IPS-18a (cell line): ENCODE measurements at regions not wholly inside any gene's neighbourhood (a gene's known extent, or its start where the extent isn't known, plus 50 kb on each side); places are given as distances from the start of the nearest gene placed in this dataset.

Experiments
- H3K27ac ChIP-seq: one replicate; pipeline ENCODE4 v1.5.1; 2013; ENCODE audit warnings: low read length
- H3K27me3 ChIP-seq: one replicate; pipeline ENCODE4 v1.6.1; 2013; ENCODE audit warnings: mild to moderate bottlenecking, low read length; ENCODE audit not compliant: control insufficient read depth, insufficient read depth
- H3K36me3 ChIP-seq: one replicate; pipeline ENCODE4 v1.6.1; 2013; ENCODE audit warnings: low read depth, low read length; ENCODE audit not compliant: control insufficient read depth
- H3K4me1 ChIP-seq: one replicate; pipeline ENCODE4 v1.6.1; 2013; ENCODE audit warnings: low read depth, low read length; ENCODE audit not compliant: control insufficient read depth
- H3K4me3 ChIP-seq: one replicate; pipeline ENCODE4 v1.5.1; 2013; ENCODE audit warnings: low read length
- H3K9ac ChIP-seq: one replicate; pipeline ENCODE4 v1.6.1; 2013; ENCODE audit warnings: mild to moderate bottlenecking, low read length, moderate library complexity
- H3K9me3 ChIP-seq: one replicate; pipeline ENCODE4 v1.6.1; 2013; ENCODE audit warnings: low read depth, low read length; ENCODE audit not compliant: control insufficient read depth

GRCh38 chrX:13110433-13111324 is 66.3 kb upstream of the FAM9C start:
- H3K27ac ChIP-seq, result no peak overlapping the region
- H3K27me3 ChIP-seq, result no peaks in the 10 kb centered on the region
- H3K9me3 ChIP-seq, result no peaks in the 10 kb centered on the region
- H3K9ac ChIP-seq, result no peak overlapping the region
- no peaks in the 10 kb centered on the region for H3K4me1 ChIP-seq
- H3K36me3 ChIP-seq, result no peaks in the 10 kb centered on the region
- H3K4me3 ChIP-seq, result no peak overlapping the region

GRCh38 chrX:13109817-13110216 is 65.4 kb upstream of the FAM9C start:
- Histone ChIP-seq H3K9ac (no peak overlapping the region), H3K27ac (no peak overlapping the region), H3K36me3 (no peaks in the 10 kb centered on the region), H3K4me3 (no peak overlapping the region), H3K4me1 (no peaks in the 10 kb centered on the region), H3K9me3 (no peaks in the 10 kb centered on the region), H3K27me3 (no peaks in the 10 kb centered on the region)

DNA sequence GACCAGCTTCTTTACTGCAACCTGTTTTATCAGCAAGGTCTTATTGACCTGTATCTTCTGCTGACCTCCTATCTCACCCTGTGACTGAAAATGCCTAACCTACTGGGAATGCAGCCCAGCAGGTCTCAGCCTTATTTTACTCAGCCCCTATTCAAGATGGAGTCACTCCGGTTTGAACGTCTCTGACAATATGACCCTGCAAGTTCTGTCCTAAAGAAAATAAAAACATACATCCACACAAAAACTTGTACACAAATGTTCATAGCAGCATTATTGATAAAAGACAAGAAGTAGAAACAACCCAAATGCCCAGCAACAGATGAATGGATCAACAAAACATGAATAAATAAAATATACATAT is 59.5 kb upstream of the FAM9C start:
- Histone ChIP-seq H3K9ac (no peak overlapping the region), H3K4me3 (no peak overlapping the region)

GRCh38 chrX:13103188-13103913 is 58.9 kb upstream of the FAM9C start:
- Histone ChIP-seq H3K27me3 (no peaks in the 10 kb centered on the region), H3K4me1 (no peaks in the 10 kb centered on the region), H3K9ac (no peak overlapping the region), H3K36me3 (no peaks in the 10 kb centered on the region), H3K4me3 (no peak overlapping the region), H3K27ac (no peak overlapping the region), H3K9me3 (no peaks in the 10 kb centered on the region)

More for the DNA sequence above, 59.5 kb upstream of the FAM9C start:
- H3K27me3 ChIP-seq, result no peaks in the 10 kb centered on the region
- no peaks in the 10 kb centered on the region for H3K36me3 ChIP-seq
- H3K27ac ChIP-seq, result no peak overlapping the region
- H3K4me1 ChIP-seq, result no peaks in the 10 kb centered on the region
- no peaks in the 10 kb centered on the region for H3K9me3 ChIP-seq

DNA sequence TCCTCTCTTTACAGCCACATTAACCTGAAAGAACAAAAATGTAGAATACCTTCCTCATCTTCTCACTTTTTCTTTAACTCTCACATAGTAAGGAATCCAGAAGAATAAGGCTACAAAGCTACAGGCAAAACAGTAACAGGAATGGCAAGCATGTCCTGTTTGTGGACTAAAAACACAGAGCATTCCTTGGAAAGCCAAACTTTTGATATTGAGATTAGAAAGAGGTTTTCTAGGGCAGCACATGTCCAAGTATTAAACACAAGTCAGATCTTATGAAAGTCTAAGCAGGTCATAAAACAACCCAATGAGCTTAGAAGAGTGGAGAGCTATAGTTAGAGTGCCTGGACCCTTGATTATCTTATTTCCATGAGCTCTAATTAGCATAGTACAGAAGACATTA is 58.2 kb upstream of the FAM9C start:
- Histone ChIP-seq H3K4me1 (no peaks in the 10 kb centered on the region), H3K27ac (no peak overlapping the region), H3K4me3 (no peak overlapping the region)

GRCh38 chrX:13101441-13102139 is 57.2 kb upstream of the FAM9C start:
- no peak overlapping the region for H3K9ac ChIP-seq
- no peaks in the 10 kb centered on the region for H3K36me3 ChIP-seq
- no peak overlapping the region for H3K4me3 ChIP-seq
- no peaks in the 10 kb centered on the region for H3K27me3 ChIP-seq
- H3K27ac ChIP-seq, result no peak overlapping the region
- no peaks in the 10 kb centered on the region for H3K9me3 ChIP-seq
- no peaks in the 10 kb centered on the region for H3K4me1 ChIP-seq

More for the DNA sequence above, 58.2 kb upstream of the FAM9C start:
- H3K9ac ChIP-seq, result no peak overlapping the region
- H3K27me3 ChIP-seq, result no peaks in the 10 kb centered on the region
- H3K36me3 ChIP-seq, result no peaks in the 10 kb centered on the region
- no peaks in the 10 kb centered on the region for H3K9me3 ChIP-seq

GRCh38 chrX:13099121-13099520 is 54.7 kb upstream of the FAM9C start:
- H3K27ac ChIP-seq, result no peak overlapping the region
- peaks cover 4% of the 10 kb centered on the region for H3K4me1 ChIP-seq

DNA sequence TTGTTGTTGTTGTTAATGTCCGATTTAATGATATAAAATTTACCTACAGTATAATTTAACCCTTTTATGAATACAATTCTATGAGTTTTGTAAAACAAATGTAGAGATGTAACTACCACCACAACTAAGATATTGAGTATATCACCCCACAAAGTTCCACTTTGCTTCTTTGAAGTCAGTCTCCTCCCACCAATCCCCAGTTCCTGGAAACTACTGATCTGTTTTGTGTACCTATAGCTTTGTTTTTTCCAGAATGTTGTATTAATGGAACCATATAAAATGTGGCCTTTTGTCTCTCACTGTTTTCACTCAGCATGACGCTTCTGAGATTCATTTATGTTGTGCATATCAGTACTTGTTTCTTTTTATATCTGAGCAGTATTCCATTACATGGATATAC is 52.3 kb upstream of the FAM9C start:
- no peaks in the 10 kb centered on the region for H3K9me3 ChIP-seq
- no peaks in the 10 kb centered on the region for H3K27me3 ChIP-seq
- H3K4me1 ChIP-seq, result peaks cover 4% of the 10 kb centered on the region
- H3K36me3 ChIP-seq, result no peaks in the 10 kb centered on the region
- no peak overlapping the region for H3K9ac ChIP-seq
- H3K27ac ChIP-seq, result no peak overlapping the region
- no peak overlapping the region for H3K4me3 ChIP-seq

More at GRCh38 chrX:13099121-13099520, 54.7 kb upstream of the FAM9C start:
- Histone ChIP-seq H3K9ac (no peak overlapping the region), H3K27me3 (no peaks in the 10 kb centered on the region), H3K9me3 (no peaks in the 10 kb centered on the region), H3K4me3 (no peak overlapping the region), H3K36me3 (no peaks in the 10 kb centered on the region)

DNA sequence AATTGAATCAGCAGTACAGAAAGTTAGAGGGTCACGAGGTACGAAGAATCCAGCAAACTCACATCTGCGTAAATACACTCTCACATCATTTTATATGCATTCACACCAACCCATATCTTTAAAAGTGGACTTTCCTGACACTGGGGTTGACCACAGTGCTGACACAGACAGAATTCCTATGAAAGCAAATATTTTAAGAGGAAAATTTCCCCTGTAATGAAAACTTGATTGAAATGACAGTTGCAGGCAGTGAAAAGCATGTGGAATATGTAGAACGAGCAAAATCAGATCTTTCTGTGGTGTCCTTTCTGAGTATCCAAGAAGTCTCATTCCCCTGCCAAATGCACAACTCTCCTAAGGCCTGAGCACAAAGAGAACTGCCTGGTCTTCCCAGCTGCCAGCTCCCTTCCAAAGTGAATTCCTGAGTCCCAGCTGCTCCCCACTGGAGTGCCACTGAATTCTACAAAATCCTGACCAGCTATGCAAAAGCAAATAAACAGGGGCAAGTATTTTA is 50.5 kb upstream of the FAM9C start:
- H3K4me1 ChIP-seq, result peaks cover 4% of the 10 kb centered on the region
- H3K9ac ChIP-seq, result no peak overlapping the region
- H3K27ac ChIP-seq, result no peak overlapping the region
- no peak overlapping the region for H3K4me3 ChIP-seq
- no peaks in the 10 kb centered on the region for H3K27me3 ChIP-seq
- H3K9me3 ChIP-seq, result no peaks in the 10 kb centered on the region
- H3K36me3 ChIP-seq, result no peaks in the 10 kb centered on the region

DNA sequence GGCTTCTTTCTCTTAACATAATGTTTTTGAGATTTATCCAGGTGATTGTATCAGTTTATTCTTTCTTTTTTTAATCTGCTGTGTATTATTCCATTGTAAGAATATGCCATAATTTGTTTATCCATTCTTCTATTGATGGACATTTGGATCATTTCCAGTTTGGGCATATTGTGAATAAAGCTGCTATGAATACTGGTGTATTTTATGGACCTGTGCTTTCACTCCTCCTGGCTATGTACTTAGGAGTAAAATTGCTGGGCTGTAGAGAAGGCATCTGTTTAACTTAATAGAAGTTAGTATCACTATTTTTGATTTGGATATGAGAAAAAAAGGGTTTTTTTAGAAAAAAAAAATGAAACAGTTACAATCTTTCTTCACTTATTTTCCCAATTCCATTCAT is 50.0 kb upstream of the FAM9C start:
- Histone ChIP-seq H3K27me3 (no peaks in the 10 kb centered on the region), H3K4me3 (no peak overlapping the region), H3K27ac (no peak overlapping the region), H3K9me3 (no peaks in the 10 kb centered on the region), H3K4me1 (peaks cover 4% of the 10 kb centered on the region), H3K9ac (no peak overlapping the region), H3K36me3 (no peaks in the 10 kb centered on the region)
